ENCODE measurements at regions not wholly inside any gene's neighbourhood (a gene's known extent, or its start where the extent isn't known, plus 50 kb on each side); places are given as distances from the start of the nearest gene placed in this dataset.

DNA sequence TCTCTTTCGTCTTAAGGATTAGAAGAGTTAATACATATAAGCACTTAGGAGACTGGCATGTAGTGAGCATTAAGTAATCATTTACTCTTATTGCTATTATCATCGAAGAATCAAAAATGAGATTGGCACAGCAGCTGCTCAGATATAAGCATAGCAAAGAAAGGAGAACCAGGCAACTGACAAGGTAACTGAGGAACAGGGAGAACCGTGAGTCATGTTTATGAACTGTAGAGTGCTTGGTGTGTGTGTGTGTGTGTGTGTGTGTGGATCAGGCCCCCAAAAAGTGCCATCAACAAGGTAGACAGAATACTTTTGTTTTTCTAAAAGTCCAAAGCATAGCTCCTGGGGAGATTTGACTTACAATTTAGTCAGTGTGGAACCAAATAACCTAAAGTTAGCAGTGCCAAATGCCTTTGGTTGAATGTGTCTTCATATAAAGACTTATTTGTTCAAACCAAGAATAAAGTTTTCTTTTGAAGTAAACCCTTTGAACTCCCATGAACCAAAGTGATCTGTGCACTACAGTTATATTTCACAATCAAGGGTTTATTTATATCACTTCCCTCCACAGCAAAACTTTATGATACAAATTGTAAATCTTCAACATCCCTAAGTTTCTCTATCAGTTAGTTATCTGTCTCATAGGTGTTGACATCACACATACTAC, 660.6 kb downstream of the NYAP2 start:
- Mint-ChIP-seq H3K27ac (no peak overlapping the region), H3K27me3 (ENCODE audit: insufficient read depth, low read depth, poor library complexity) (no peaks in the 10 kb centered on the region), H3K4me3 (no peak overlapping the region), H3K36me3 (ENCODE audit: low read depth) (no peaks in the 10 kb centered on the region), H3K4me1 (no peaks in the 10 kb centered on the region; the same call in 2 of the 3 replicates), H3K9me3 (no peaks in the 10 kb centered on the region)
- Histone ChIP-seq H3K4me3 (no peak overlapping the region), H3F3A (replicated peaks; ENCODE audit: low read depth) (no peaks in the 10 kb centered on the region), H3K4me1 (ENCODE audit: insufficient read depth) (no peaks in the 10 kb centered on the region), H3K4me2 (no peak overlapping the region), H2AFZ (no peak overlapping the region), H3K79me2 (replicated peaks; ENCODE audit: insufficient read depth) (no peaks in the 10 kb centered on the region), H3K9me2 (ENCODE audit: insufficient read depth) (peaks cover 5% of the 10 kb centered on the region; the same call in 1 of the 2 replicates), H4K20me1 (replicated peaks; ENCODE audit: insufficient read depth) (no peaks in the 10 kb centered on the region), H3K27me3 (ENCODE audit: insufficient read depth) (no peaks in the 10 kb centered on the region), H3K36me3 (ENCODE audit: insufficient read depth) (no peaks in the 10 kb centered on the region), H3K27ac (ENCODE audit: low read depth) (no peak overlapping the region)
- TF ChIP-seq ZNF114 (CRISPR knock-in tag; IDR thresholded peaks at IDR 0.05) (no peak), ZNF462 (CRISPR knock-in tag; IDR thresholded peaks at IDR 0.05) (no peak), EZH2phosphoT487 (IDR thresholded peaks at IDR 0.05; ENCODE audit: unreplicated experiment) (no peak), CTCF (conservative IDR thresholded peaks at IDR 0.05; ENCODE audit: low read depth in 2 of 2) (no peak), NANOG (IDR thresholded peaks at IDR 0.05; ENCODE audit: borderline replicate concordance) (no peak), REST (IDR thresholded peaks at IDR 0.05; ENCODE audit: unreplicated experiment) (no peak)
- TF ChIP-seq, protein P1, sequence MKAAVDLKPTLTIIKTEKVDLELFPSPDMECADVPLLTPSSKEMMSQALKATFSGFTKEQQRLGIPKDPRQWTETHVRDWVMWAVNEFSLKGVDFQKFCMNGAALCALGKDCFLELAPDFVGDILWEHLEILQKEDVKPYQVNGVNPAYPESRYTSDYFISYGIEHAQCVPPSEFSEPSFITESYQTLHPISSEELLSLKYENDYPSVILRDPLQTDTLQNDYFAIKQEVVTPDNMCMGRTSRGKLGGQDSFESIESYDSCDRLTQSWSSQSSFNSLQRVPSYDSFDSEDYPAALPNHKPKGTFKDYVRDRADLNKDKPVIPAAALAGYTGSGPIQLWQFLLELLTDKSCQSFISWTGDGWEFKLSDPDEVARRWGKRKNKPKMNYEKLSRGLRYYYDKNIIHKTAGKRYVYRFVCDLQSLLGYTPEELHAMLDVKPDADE (IDR thresholded peaks at IDR 0.05): no peak
- DNase-seq (ENCODE audit: low spot score): no peak
- ATAC-seq: no peak
